Astrocyte of the cerebellum (primary cell): ENCODE measurements at regions not wholly inside any gene's neighbourhood (a gene's known extent, or its start where the extent isn't known, plus 50 kb on each side); places are given as distances from the start of the nearest gene placed in this dataset.
"Not testable (repeated sequence)": the region's sequence is repeated elsewhere in the genome, so short reads cannot be mapped to it uniquely, and the experiment has no call there.

Experiments used
- DNase-seq: peaks from one replicate; pipeline ENCODE4 v3.0.0-alpha.2; 2011; ENCODE audit warnings: low read depth
- H3K4me3 ChIP-seq: 2 replicates; pipeline ENCODE4 v1.5.1; 2011; ENCODE audit warnings: mild to moderate bottlenecking, low read depth, low read length, moderate library complexity
- in situ Hi-C: cut with HindIII; loops from 2 replicates; pipeline ENCODE4 v1.10.0; 2017; ENCODE audit warnings: low sequenced_read_pairs
- TF ChIP-seq, protein P1 (sequence below): IDR thresholded peaks from 2 replicates; pipeline ENCODE4 v1.5.1; 2012; ENCODE audit warnings: low read length, low read depth, moderate library complexity, mild to moderate bottlenecking; ENCODE audit errors: missing control alignments

DNA sequence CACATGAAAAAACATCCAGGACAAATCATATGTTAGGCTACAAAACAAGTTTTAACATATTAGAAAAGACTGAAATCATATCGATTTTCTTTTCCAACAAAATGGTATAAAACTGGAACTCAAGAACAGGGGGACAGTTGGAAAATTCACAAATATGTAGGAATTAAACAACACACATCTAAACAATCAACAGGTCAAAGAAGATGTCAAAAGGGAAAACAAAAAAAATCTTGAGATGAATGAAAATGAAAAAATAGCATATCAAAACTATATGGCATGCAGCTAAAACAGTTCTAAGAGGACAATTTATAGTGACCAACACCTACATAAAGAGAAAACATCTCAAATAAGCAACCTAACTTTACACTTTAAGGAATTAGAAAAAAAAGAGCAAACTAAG, 585.3 kb downstream of the UQCRFS1 start:
- no peak overlapping the region for H3K4me3 ChIP-seq
- TF ChIP-seq, protein P1, sequence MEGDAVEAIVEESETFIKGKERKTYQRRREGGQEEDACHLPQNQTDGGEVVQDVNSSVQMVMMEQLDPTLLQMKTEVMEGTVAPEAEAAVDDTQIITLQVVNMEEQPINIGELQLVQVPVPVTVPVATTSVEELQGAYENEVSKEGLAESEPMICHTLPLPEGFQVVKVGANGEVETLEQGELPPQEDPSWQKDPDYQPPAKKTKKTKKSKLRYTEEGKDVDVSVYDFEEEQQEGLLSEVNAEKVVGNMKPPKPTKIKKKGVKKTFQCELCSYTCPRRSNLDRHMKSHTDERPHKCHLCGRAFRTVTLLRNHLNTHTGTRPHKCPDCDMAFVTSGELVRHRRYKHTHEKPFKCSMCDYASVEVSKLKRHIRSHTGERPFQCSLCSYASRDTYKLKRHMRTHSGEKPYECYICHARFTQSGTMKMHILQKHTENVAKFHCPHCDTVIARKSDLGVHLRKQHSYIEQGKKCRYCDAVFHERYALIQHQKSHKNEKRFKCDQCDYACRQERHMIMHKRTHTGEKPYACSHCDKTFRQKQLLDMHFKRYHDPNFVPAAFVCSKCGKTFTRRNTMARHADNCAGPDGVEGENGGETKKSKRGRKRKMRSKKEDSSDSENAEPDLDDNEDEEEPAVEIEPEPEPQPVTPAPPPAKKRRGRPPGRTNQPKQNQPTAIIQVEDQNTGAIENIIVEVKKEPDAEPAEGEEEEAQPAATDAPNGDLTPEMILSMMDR = no peak
- in situ Hi-C loops = no loop called here
- DNase-seq = no peak

DNA sequence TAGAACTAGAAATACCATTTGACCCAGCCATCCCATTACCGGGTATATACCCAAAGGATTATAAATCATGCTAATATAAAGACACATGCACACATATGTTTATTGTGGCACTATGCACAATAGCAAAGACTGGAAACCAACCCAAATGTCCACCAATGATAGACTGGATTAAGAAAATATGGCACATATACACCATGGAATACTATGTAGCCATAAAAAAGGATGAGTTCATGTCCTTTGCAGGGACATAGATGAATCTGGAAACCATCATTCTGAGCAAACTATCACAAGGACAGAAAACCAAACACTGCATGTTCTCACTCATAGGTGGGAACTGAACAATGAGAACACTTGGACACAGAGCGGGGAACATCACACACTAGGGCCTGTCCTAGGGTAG, 586.5 kb downstream of the UQCRFS1 start:
- in situ Hi-C loops, DNase-seq, H3K4me3 ChIP-seq: not testable (repeated sequence)

- in situ Hi-C loops = no loop called here
- TF ChIP-seq, protein P1 = no peak
- DNase-seq = no peak
These were observed 593.0 kb downstream of the UQCRFS1 start for GRCh38 chr19:28619816-28620429.

DNA sequence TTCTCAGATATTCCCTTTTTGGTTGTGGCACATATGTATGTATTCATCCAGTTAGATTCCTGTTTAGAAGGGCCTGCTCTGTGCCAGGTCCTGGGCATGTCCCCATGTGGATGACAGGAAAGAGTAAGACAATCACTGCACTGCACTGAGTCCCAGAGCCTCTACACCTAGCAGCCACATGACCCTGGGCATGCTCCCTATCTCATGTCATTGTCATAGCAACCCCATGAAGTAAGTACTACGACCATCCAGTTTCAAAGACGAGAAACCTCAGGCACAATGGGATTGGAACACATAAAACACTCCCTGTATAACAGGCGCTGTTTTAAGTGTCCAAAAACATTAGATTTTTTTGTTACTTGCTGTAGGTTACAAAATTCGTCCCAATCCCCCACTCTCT, 594.4 kb downstream of the UQCRFS1 start:
- in situ Hi-C loops = no loop called here
- DNase-seq = no peak
- H3K4me3 ChIP-seq = no peak overlapping the region
- TF ChIP-seq, protein P1 = no peak

More at GRCh38 chr19:28619816-28620429, 593.0 kb downstream of the UQCRFS1 start:
- H3K4me3 ChIP-seq = no peak overlapping the region

GRCh38 chr19:28615966-28616365, 597.0 kb downstream of the UQCRFS1 start:
- TF ChIP-seq, protein P1 = no peak
- in situ Hi-C loops = no loop called here
- no peak for DNase-seq
- no peak overlapping the region for H3K4me3 ChIP-seq

GRCh38 chr19:28615546-28615916, 597.4 kb downstream of the UQCRFS1 start:
- TF ChIP-seq, protein P1 = no peak
- in situ Hi-C loops = no loop called here
- no peak overlapping the region for H3K4me3 ChIP-seq
- DNase-seq = no peak

DNA sequence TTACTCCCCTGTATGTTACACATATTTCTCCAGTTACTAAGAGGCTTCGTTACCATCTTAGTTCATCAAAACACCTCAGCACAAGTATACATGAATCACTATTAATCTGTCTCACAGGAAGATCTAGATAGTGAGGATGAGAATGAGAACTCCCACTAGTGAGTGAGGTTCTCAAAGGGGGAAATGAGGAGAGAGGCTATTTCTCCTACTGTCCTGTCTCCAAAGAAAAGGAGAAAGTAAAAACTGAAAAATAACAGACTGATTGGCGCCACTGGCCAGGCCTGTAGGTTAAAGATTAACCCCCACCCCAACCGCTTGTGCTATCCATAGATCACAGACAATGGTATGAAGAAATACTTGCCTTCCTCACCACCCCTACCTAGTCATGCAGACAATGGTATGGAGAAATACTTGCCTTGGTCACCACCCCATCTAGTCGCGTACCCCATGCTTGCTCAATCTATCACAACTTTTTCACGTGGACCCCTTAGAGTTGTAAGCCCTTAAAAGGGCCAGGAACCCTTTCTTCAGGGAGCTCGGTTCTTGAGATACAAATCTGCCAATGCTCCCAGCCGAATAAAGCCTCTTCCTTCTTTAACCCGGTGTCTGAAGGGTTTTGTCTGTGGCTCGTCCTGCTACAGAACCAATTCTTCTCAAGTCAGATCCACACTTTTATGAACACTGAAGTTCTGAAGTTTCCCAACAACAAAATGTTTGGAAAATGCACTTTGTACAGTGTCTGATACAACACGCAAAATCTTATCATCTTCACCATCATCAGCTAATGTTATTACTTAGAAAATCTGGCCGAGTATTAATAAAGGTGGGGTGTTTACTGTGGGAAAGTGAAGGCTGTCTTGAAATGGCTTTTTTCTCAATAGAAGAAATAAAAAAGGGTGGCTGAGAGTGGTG, 598.1 kb downstream of the UQCRFS1 start:
- in situ Hi-C loops = no loop called here
- DNase-seq = no peak
- H3K4me3 ChIP-seq = no peak overlapping the region
- TF ChIP-seq, protein P1 = no peak
